Fibroblast of the aortic adventitia (primary cell): ENCODE measurements at regions not wholly inside any gene's neighbourhood (a gene's known extent, or its start where the extent isn't known, plus 50 kb on each side); places are given as distances from the start of the nearest gene placed in this dataset.

Experiments used
- DNase-seq: peaks from one replicate; pipeline ENCODE4 v3.0.0-alpha.2; 2010; ENCODE audit warnings: low read depth
- H3K4me3 ChIP-seq: 2 replicates; pipeline ENCODE4 v1.5.1; 2011; ENCODE audit warnings: low read depth, mild to moderate bottlenecking, control low read depth, low read length, moderate library complexity
- TF ChIP-seq, protein P1 (sequence below): IDR thresholded peaks from 2 replicates; pipeline ENCODE4 v1.5.1; 2011; ENCODE audit warnings: mild to moderate bottlenecking, low read length, control low read depth, inconsistent platforms; ENCODE audit not compliant: insufficient read depth

DNA sequence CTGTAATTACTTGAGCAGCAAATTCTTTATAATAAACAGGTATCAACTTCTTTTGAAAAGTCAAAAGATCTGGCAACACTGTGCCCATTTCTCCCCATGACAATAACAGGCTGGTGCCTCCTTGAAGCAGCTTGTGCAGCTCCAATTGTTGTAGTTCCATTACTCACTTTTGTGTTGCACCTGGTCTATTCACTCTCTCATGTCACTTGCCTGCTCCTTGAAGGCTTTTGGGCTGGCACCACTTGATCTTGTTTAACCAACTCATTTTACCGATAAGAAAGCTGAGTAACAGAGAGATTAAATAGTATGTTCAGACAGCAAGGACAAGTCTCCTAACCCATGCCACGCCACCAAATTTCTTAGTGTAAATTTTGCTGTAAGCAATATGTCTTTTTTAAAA lies 314.5 kb downstream of the OSR1 start:
- no peak overlapping the region for H3K4me3 ChIP-seq
- DNase-seq: no peak
- TF ChIP-seq, protein P1, sequence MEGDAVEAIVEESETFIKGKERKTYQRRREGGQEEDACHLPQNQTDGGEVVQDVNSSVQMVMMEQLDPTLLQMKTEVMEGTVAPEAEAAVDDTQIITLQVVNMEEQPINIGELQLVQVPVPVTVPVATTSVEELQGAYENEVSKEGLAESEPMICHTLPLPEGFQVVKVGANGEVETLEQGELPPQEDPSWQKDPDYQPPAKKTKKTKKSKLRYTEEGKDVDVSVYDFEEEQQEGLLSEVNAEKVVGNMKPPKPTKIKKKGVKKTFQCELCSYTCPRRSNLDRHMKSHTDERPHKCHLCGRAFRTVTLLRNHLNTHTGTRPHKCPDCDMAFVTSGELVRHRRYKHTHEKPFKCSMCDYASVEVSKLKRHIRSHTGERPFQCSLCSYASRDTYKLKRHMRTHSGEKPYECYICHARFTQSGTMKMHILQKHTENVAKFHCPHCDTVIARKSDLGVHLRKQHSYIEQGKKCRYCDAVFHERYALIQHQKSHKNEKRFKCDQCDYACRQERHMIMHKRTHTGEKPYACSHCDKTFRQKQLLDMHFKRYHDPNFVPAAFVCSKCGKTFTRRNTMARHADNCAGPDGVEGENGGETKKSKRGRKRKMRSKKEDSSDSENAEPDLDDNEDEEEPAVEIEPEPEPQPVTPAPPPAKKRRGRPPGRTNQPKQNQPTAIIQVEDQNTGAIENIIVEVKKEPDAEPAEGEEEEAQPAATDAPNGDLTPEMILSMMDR: no peak

DNA sequence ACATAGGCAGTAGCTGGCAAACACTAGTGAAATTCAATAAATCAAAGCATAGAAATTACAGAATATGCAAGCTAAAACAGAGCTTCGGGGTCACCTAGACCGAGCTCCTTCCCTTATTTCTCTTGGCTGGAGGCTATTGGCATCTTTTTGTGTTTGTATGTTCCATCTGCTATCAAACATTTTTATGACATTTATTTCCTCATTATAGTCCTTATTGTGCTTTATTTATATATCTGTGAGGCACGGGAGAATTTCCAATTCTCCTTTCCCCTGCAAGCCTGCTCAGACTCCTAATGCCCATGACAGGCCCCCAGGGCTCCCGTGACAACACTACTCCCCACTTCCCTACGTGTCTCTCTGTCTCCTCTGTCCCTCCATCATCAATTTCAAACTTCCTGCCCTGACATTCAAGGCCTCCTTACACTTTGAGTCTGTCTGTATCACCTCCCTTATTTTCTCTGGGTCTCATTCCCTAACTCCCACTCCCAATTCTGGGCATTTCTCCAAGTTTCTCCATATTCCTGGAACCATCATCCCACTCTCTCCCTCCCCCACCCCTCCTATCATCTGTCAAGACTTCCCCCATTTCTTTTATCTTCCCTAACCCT lies 316.9 kb downstream of the OSR1 start:
- H3K4me3 ChIP-seq: no peak overlapping the region
- TF ChIP-seq, protein P1: no peak
- no peak for DNase-seq

DNA sequence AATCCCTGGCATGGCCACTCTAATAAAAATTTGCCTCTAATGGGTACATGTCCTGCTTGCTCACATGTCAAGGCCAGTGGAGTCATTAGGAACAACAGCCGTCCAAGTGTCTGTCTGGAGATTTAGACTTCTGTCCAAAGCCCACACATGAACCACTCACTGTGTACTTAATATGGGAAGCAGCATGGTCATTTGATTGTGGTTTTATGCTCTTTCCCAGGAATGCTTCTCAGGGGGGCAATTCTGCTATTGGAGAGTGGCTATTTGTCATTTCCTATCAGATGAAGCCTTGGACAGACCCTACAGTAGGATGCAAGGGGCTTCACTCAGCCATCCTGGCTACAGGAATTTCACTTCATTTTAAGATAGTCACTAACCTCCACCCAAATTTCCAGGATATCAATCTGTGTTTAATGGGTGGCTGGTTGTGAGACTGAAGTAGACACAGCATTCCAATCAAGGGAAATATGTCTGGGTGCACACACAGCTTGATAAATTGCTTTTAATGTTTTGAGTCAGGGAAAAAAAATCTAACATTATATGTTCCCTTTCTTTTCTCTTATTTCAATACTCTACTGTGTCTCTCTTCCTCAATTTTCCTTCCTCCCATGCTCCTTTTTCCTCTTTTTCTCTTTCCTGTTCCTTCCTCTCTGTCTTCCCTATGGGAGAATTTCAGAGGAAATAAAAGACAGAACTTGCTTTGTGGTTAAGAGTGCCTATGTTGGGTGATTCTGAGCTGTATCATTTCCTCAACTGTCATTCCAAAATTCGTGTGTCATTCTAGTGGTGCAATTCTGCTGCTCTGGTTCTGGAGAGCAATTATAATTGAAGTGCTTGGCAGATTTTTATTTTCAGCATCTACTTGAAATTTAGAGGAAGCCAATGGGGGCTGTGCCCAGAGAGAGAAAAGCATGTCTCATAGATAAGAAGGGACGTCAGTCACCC lies 320.1 kb downstream of the OSR1 start:
- H3K4me3 ChIP-seq: no peak overlapping the region
- TF ChIP-seq, protein P1: no peak
- DNase-seq: peak; percentile 72

DNA sequence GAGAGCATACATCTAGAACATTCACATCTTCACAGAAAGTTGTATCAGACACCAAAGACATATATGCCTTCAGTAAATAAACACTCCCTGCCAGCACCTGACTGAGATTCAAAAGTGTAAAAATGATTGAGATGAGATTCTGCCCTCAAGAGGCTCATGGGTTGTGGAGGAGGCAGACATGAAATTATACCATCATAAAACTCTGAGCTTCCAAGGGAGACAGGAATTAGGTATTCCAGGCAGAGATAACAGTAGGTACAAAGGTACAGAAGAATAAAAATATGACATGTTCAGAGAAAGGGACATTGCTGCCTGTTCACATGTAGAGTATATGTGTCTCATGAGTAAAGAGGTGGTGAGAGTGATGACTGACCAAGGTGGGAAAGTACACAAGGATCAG lies 322.3 kb downstream of the OSR1 start:
- H3K4me3 ChIP-seq: no peak overlapping the region
- TF ChIP-seq, protein P1: no peak
- DNase-seq: no peak

DNA sequence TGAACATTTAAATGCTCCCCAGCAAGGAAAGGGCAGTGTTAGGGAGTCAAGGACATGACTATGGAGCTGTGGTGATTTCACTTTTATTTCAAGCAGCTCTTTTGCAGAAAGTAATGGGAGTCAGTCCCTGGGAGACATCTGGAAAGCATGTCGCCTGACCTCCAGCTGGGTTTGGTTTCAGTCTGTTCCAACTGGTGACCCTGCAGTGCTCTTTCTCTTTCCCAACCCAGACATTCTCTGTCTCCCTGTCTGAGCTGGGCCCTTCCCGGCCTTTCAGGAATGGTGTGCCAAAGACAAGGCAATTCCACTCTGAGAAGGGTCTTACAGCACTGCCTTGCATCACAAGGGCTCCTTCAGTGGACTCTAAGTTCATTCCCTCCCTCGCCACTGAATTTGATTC lies 323.2 kb downstream of the OSR1 start:
- DNase-seq: peak; percentile 51
- H3K4me3 ChIP-seq: no peak overlapping the region
- TF ChIP-seq, protein P1: no peak

DNA sequence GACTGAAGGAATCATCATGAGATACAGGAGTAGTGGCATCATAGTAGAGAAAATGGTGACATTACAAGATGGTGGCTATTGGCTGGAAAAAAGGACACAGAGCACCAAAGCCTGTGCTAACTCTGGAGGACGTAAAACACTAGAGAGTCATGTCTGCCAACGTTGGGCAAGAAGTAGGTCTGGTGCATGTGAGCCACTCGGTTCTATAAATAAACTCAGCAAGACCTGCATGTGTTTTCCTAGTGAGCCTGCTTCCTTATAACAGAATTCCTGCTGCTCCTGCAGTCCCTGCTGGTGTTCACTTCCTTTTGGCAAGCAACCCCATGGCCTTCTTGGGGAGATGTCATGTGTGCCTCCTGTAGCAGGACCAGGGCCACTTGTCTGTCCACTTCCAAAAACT lies 325.2 kb downstream of the OSR1 start:
- H3K4me3 ChIP-seq: no peak overlapping the region
- TF ChIP-seq, protein P1: no peak
- DNase-seq: no peak
